RWPE1 (cell line): ENCODE measurements at regions not wholly inside any gene's neighbourhood (a gene's known extent, or its start where the extent isn't known, plus 50 kb on each side); places are given as distances from the start of the nearest gene placed in this dataset.

Source experiments
- CTCF ChIA-PET: fragments of 350-600 bp; sonication (Branson Sonifier 250); formaldehyde crosslinking; extraction: SDS; loops from one replicate; lab custom pipeline; 2021; lab: Yijun Ruan, JAX
- POLR2A ChIA-PET: fragments of 400-600 bp; formaldehyde crosslinking; extraction: SDS; loops from one replicate; lab custom pipeline; 2020; ENCODE audit warnings: antibody characterized with exemption; ENCODE audit not compliant: low non-redundant PET; lab: Yijun Ruan, JAX
- DNase-seq: peaks from one replicate; pipeline ENCODE4 v3.0.0; 2012; ENCODE audit warnings: low spot score
- H3K27ac ChIP-seq: fragments of 450-650 bp; 2 replicates; pipeline ENCODE4 v1.5.1; 2017
- CTCF ChIP-seq: fragments of 450-650 bp; conservative IDR thresholded peaks from 2 replicates; pipeline ENCODE4 v1.5.1; 2017; ENCODE audit warnings: low read depth, mild to moderate bottlenecking

DNA sequence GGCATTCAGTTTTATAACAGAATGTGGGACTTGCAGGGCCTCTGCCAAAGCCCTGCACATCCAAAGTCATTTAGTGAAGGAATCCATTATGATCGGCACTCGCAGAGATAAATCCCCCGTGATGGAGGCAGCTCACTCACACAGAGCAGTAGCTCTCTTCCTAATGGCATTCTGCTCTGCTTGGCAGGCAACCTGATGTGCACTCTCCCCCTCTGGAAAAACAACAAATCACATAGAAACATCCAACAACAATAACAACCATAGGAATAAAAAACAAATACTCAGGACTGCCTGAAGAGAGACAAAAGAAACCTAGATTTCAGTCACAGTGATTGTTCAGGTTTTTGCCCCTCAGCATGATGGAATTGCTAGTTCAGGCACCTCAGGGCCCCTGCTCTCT, 59.7 kb downstream of the NAA11 start:
- POLR2A ChIA-PET = no interaction called here
- TF ChIP-seq CTCF = no peak
- H3K27ac ChIP-seq = no peak overlapping the region
- no peak for DNase-seq
- CTCF ChIA-PET = interaction anchor here (1.2 kb wide), 1 partner anchor 108 kb away, joined by 3 read pairs; no protein-coding TSS in a partner anchor

DNA sequence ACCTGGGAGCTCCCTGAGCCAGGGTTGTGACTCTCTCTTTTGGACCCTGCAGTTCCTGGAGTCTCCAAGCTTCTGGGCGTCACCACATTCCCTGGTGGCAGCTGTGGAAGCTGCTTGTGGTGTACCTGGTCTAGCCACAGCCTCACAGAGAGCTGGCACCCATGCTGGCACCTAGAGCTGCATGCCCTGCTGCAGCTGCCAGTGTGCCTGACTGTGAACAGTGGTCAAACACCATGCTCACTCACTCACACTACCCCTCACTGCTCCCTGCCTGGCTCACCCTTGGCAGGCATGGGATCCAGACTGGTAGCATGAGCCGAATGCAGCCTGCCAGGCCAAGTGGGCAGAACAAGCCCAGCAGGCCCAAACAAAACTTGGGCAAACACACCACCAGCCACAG, 66.6 kb downstream of the NAA11 start:
- no peak for TF ChIP-seq CTCF
- POLR2A ChIA-PET = no interaction called here
- no peak for DNase-seq
- CTCF ChIA-PET = interaction anchor here (0.6 kb wide), 1 partner anchor 379 kb away, joined by 3 read pairs; no protein-coding TSS in a partner anchor
- no peak overlapping the region for H3K27ac ChIP-seq

GRCh38 chr4:79258614-79259176, 67.2 kb downstream of the NAA11 start:
- TF ChIP-seq CTCF = no peak
- no peak overlapping the region for H3K27ac ChIP-seq
- CTCF ChIA-PET = interaction anchor here (0.6 kb wide), 1 partner anchor 380 kb away, joined by 3 read pairs; no protein-coding TSS in a partner anchor
- DNase-seq = no peak
- POLR2A ChIA-PET = no interaction called here

GRCh38 chr4:79257953-79258613, 67.8 kb downstream of the NAA11 start:
- TF ChIP-seq CTCF = no peak
- no peak overlapping the region for H3K27ac ChIP-seq
- no peak for DNase-seq
- ChIA-PET POLR2A (no interaction called here), CTCF (no interaction called here)

DNA sequence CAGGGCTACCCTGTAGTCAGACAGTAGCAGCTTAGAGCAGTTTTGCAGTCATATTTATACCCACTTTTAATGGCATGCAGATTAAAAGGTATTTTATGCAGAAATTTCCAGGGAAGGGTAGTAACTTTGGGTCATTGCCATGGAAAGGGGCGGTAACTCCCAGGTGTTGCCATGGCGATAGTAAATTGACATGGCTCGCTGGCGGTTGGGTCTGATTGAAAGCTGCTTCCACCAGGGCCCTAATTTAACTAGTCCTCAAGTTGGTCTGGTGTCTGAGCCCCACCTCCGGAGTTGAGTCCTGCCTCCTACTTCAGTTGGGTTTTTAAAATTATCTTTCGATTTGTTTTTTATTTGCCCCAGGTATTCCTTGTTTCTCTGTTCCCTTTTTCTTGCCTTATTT, 70.1 kb downstream of the NAA11 start:
- H3K27ac ChIP-seq = no peak overlapping the region
- POLR2A ChIA-PET = no interaction called here
- CTCF ChIA-PET = no interaction called here
- no peak for TF ChIP-seq CTCF
- no peak for DNase-seq

GRCh38 chr4:79253924-79254323, 71.9 kb downstream of the NAA11 start:
- H3K27ac ChIP-seq = no peak overlapping the region
- DNase-seq = no peak
- TF ChIP-seq CTCF = no peak
- ChIA-PET POLR2A (no interaction called here), CTCF (no interaction called here)
